Upper lobe of right lung (tissue), 1 donor: ENCODE measurements at regions not wholly inside any gene's neighbourhood (a gene's known extent, or its start where the extent isn't known, plus 50 kb on each side); places are given as distances from the start of the nearest gene placed in this dataset.

Experiments used
- ATAC-seq: fragments of 200-7000 bp; cut with Tn5 transposase; one replicate; pipeline ENCODE4 v1.9.1; 2020; ENCODE audit warnings: mild to moderate bottlenecking, moderate library complexity
- DNase-seq: peaks from one replicate; pipeline ENCODE4 v3.0.0-alpha.2; 2020
- H3K27ac ChIP-seq: fragments of 200-600 bp; one replicate; pipeline ENCODE4 v1.8.0; 2022
- H3K27me3 ChIP-seq: fragments of 200-600 bp; one replicate; pipeline ENCODE4 v1.8.0; 2022; ENCODE audit warnings: mild to moderate bottlenecking
- H3K36me3 ChIP-seq: fragments of 200-600 bp; one replicate; pipeline ENCODE4 v1.8.0; 2022
- H3K4me1 ChIP-seq: fragments of 200-600 bp; one replicate; pipeline ENCODE4 v1.8.0; 2022
- H3K4me3 ChIP-seq: fragments of 200-600 bp; one replicate; pipeline ENCODE4 v1.8.0; 2022; ENCODE audit warnings: mild to moderate bottlenecking
- H3K9me3 ChIP-seq: fragments of 200-600 bp; one replicate; pipeline ENCODE4 v1.8.0; 2022
- CTCF ChIP-seq: fragments of 200-600 bp; IDR thresholded peaks from one replicate; pipeline ENCODE4 v1.8.0; 2022; ENCODE audit warnings: antibody characterized with exemption
- intact Hi-C: fragments of 100-400 bp; cut with DNase I; formaldehyde crosslinking; loops from one replicate; pipeline ENCODE4 v1.11.0; 2022
- donor health status: DM: no; HTN: yes; CAD: no; lungs with severe emphysema.

GRCh38 chr10:131018886-131019500 is 292.5 kb downstream of the TCERG1L start:
- Histone ChIP-seq H3K36me3 (no peaks in the 10 kb centered on the region), H3K9me3 (no peaks in the 10 kb centered on the region), H3K27me3 (no peaks in the 10 kb centered on the region), H3K4me1 (no peaks in the 10 kb centered on the region), H3K27ac (no peak overlapping the region), H3K4me3 (no peak overlapping the region)
- peak; percentile 31 for DNase-seq
- no peak for ATAC-seq
- no peak for TF ChIP-seq CTCF
- intact Hi-C loops, result no loop called here

- no peaks in the 10 kb centered on the region for H3K27me3 ChIP-seq
- H3K9me3 ChIP-seq, result no peaks in the 10 kb centered on the region
- no peak overlapping the region for H3K27ac ChIP-seq
- DNase-seq (peak; percentile 61), ATAC-seq (no peak)
- no peaks in the 10 kb centered on the region for H3K4me1 ChIP-seq
- intact Hi-C loops, result no loop called here
- no peak overlapping the region for H3K4me3 ChIP-seq
- H3K36me3 ChIP-seq, result no peaks in the 10 kb centered on the region
- TF ChIP-seq CTCF, result no peak
These were observed 291.8 kb downstream of the TCERG1L start for GRCh38 chr10:131019696-131020095.

- Histone ChIP-seq H3K27me3 (no peaks in the 10 kb centered on the region), H3K4me1 (no peaks in the 10 kb centered on the region), H3K9me3 (no peaks in the 10 kb centered on the region), H3K4me3 (no peak overlapping the region), H3K27ac (no peak overlapping the region), H3K36me3 (no peaks in the 10 kb centered on the region)
- intact Hi-C loops, result no loop called here
- no peak for TF ChIP-seq CTCF
- ATAC-seq (no peak), DNase-seq (peak; percentile 41)
These were observed 290.7 kb downstream of the TCERG1L start for GRCh38 chr10:131020775-131021174.

GRCh38 chr10:131021246-131021895 is 290.1 kb downstream of the TCERG1L start:
- Histone ChIP-seq H3K27ac (no peak overlapping the region), H3K9me3 (no peaks in the 10 kb centered on the region), H3K4me1 (no peaks in the 10 kb centered on the region), H3K4me3 (no peak overlapping the region), H3K36me3 (no peaks in the 10 kb centered on the region), H3K27me3 (no peaks in the 10 kb centered on the region)
- intact Hi-C loops, result no loop called here
- DNase-seq (peak; percentile 40), ATAC-seq (no peak)
- no peak for TF ChIP-seq CTCF

GRCh38 chr10:131021969-131022368 is 289.6 kb downstream of the TCERG1L start:
- no peak for TF ChIP-seq CTCF
- no peak overlapping the region for H3K4me3 ChIP-seq
- ATAC-seq (no peak), DNase-seq (no peak)
- H3K4me1 ChIP-seq, result no peaks in the 10 kb centered on the region
- no peak overlapping the region for H3K27ac ChIP-seq
- intact Hi-C loops, result no loop called here
- no peaks in the 10 kb centered on the region for H3K9me3 ChIP-seq
- no peaks in the 10 kb centered on the region for H3K36me3 ChIP-seq
- no peaks in the 10 kb centered on the region for H3K27me3 ChIP-seq
